ENCODE measurements at regions not wholly inside any gene's neighbourhood (a gene's known extent, or its start where the extent isn't known, plus 50 kb on each side); places are given as distances from the start of the nearest gene placed in this dataset.
A peak's percentile ranks its signal among the peaks of the same experiment; 100 is the strongest.

DNA sequence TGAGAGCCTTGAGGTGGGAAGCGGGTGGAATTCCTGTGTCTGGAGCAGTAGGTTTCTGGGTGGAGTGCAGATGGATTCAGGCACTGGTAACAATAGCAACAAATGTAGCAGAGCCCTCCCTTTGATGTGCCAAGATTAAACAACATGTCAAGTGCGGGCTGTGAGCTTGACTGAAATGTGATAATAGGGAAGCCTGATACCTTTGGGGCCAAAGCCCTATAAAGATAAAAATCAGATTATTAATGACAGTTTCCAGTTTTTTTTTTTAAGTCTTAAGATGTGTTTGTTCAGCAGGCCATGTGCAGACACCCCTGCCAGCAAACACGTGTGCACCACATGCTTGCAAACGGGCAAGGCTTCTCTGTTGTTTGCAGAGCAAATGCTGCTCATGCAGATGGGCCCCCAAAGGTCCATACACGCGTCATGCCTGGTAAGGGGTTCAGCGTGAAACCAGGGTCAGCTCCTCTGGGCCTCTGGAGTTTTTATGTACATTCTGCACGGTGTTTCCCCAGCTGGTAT is 193.2 kb downstream of the GADD45G start:
- no peak for DNase-seq

DNA sequence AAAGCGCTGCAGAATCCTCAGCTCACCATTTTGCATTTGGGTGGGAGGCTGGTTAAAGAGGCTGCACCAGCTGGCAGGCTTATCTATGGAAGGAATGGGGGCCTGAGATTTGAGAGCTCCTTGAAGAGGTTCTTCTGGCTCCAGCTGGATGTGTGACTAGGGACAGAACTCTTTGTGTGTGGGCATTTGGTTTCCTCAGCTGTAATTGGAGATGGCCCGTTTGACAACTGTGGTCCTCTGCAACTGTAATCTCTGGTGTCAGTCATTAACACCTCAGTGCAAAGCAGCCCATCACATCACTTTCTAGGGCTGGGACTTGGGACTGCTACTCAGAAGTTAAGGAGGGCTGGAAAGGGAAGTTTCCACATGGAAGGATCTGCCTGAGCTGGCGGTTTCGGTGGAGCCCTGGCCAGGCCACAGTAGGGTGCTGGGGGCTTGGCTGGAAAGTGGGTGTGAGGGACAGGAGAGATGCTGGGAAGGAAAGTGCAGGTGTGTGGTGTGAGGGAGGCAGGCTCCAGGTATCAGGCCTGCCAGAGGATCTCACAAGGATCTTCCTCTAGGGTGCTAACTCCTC is 193.8 kb downstream of the GADD45G start:
- no peak for DNase-seq

DNA sequence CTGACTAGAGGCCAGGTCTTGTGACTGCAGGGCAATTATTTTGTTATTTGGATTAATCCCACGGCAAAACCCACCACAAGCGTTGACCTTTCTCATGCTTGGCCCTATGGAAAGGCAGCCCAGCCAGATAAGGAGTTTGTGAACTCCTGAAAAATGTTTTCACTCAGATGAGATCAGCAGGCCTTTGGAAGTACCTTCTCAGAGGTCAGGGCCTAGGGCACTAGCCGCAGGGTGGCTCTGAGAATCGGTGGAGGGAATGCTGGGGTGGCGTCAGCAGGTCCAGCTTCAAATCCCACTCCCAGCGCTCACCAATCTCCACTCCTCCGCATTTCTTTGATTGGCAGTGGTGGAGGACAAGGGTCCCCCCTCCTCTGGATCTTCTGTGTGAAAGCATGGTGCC is 194.4 kb downstream of the GADD45G start:
- DNase-seq: no peak

DNA sequence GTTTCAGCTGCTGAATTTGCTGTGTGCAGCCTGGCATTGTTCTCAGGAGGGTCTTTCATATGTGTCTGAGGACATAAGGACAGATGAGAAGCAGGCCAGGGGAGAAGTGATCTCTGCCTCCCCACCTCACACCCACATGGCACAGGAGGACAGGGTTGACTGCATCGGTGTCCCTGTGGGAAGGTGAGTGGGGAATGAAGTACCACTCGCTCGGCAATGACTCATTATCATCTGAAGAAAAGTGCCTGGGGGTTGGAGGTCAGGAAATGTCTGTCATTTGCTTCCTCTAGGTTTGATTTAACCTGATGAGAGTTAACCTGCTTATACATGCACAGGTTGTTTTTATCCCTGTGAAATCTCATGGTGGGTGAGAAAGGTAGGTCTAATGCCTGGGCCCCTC is 195.0 kb downstream of the GADD45G start:
- DNase-seq: no peak

GRCh38 chr9:89801341-89801740 is 196.5 kb downstream of the GADD45G start:
- no peak for DNase-seq

GRCh38 chr9:89801742-89802670 is 197.2 kb downstream of the GADD45G start:
- no peak for DNase-seq

- DNase-seq: no peak
Observed at GRCh38 chr9:89802781-89803355, 198.1 kb downstream of the GADD45G start.

GRCh38 chr9:89803403-89803802 is 198.6 kb downstream of the GADD45G start:
- no peak for DNase-seq

- no peak for DNase-seq
Observed at GRCh38 chr9:89804766-89805531, 200.1 kb downstream of the GADD45G start.

- DNase-seq: no peak
Observed at GRCh38 chr9:89805571-89806292, 200.9 kb downstream of the GADD45G start.

- peak; percentile 35 for DNase-seq
Observed at GRCh38 chr9:89806371-89807100, 201.7 kb downstream of the GADD45G start.

- DNase-seq: no peak
Observed at GRCh38 chr9:89807101-89807395, 202.2 kb downstream of the GADD45G start.

GRCh38 chr9:89807682-89808075 is 202.9 kb downstream of the GADD45G start:
- no peak for DNase-seq

- DNase-seq: no peak
Observed at GRCh38 chr9:89808076-89808755, 203.4 kb downstream of the GADD45G start.

GRCh38 chr9:89808756-89809181 is 204.0 kb downstream of the GADD45G start:
- no peak for DNase-seq

DNA sequence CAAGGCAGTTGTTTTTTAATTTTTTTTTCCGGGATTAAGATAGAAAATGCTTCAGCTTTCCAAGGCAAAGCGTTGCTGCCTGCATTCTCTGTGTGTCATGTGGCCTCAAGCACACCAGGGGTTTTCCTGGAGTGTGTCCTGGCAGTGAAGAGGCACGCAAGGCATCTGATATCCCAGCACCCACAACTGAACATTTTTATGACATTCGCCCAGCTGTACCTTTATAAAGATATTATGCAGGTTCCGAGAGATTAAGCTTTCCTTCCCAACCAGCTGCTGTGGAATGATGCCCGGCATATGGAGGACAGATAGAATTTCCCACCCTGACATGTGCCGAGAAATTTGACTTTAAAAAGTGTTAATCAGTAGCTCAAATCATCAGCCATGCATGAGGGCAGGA is 205.6 kb downstream of the GADD45G start:
- no peak for DNase-seq

DNA sequence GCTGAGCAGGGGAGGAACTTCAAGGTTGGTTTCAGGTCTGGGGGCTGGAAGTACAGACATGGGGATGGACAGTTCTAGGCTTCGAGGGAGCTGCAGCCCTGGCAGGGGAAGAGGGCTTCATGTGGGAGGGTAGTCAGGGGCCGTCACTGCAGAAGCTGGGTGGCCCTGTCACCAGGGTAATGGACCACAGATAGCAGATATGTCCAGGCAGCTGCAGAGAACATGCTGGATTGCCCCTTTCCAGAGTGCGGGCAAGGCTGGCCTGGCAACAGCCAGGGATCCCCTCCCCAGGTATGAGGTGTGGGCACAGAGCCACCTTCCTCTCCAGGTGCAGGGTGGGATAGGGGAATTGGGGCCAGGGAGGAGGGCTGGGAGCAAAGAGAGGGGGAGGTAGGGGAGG is 206.5 kb downstream of the GADD45G start:
- DNase-seq: no peak

DNA sequence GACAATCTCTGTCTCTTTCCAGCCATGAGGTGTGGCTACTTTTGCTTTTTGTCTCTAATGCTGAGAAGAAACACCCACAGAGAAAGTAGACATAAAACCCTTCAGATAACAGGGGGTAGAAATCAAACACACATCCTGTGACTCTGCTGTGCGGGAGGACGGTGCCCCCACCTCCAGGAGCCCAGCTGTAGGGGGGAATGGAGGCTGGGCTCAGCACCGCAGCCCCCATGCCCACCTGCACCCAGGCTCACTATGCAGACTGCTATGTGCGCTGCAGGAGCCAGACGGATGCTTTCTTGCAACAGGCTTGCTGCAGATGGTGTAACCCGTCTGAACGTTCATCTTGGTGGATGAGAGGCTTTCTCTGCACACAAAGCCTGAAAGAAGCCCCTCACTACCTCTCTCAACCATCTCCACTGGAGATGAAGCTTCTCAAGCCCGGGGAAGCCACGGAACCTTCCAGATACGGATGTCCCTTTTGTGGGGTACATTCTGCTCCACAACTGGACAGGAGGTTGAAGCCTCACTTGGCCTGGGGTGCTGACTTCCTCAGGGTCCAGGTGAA is 207.2 kb downstream of the GADD45G start:
- DNase-seq: no peak

DNA sequence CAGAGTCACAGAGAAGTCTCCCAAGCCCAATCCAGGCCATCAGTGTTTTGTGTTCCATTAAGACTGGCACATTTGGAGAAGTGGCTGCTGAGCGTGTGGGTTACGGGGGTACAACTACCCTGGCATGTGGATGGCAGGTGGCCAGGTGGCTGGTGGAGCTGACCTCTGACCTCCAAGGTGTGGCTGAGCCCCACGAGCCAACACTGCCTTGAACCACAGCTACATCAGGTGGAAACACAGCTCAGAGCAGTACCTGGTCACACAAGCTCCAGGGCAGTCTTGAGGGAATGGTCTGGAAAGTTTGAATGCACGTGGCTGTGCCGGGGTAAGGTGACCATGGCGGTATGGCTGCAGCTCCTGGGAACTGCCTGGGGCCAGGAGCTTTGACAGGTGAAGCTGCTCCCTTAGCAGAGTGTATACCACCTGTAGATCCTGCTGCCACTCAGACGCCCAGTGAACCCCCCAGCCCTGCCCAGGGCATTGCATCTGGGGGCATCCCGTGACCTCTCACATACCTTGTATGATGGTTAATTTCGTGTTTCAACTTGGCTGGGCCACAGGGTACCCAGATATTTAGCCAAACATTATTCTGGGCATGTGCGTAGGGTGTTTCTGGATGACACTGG is 207.9 kb downstream of the GADD45G start:
- no peak for DNase-seq

DNA sequence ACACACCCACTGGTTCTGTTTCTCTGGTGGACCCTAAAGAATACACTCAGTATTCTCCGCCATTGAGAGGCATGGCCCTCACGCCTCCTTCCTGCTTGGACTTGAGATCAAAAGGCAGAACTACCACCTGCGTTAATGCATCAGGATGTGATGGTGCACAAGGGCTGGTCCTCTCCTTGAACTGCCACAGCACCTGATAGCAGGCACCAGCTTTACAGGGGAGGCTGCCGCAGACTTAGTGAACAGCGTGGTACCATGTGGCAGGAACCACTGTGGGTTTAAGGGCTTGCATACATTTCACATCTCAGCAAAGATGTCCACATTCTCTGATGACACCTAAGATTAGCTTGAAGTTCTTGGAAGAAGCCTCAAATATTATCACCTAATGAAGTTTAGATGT is 208.7 kb downstream of the GADD45G start:
- no peak for DNase-seq

Measured in kidney glomerular epithelial cell (primary cell).